ENCODE measurements at regions not wholly inside any gene's neighbourhood (a gene's known extent, or its start where the extent isn't known, plus 50 kb on each side); places are given as distances from the start of the nearest gene placed in this dataset.

- Histone ChIP-seq H4K20me1 (ENCODE audit: insufficient read depth, low read length) (no peaks in the 10 kb centered on the region), H2AFZ (ENCODE audit: low read length) (no peak overlapping the region), H3K27me3 (ENCODE audit: insufficient read depth, low read length) (no peaks in the 10 kb centered on the region), H3K4me2 (ENCODE audit: insufficient read depth, low read length) (no peak overlapping the region), H3K36me3 (ENCODE audit: insufficient read depth, low read length) (no peaks in the 10 kb centered on the region), H3K4me3 (ENCODE audit: insufficient read depth, low read length) (no peak overlapping the region), H3K27ac (ENCODE audit: low read depth, low read length) (no peak overlapping the region), H3K4me1 (ENCODE audit: insufficient read depth, low read length) (no peaks in the 10 kb centered on the region), H3K79me2 (ENCODE audit: insufficient read depth, low read length) (no peaks in the 10 kb centered on the region), H3K9me3 (ENCODE audit: low read depth, low read length) (no peaks in the 10 kb centered on the region)
- DNase-seq (ENCODE audit: insufficient read length, low spot score, missing footprints): no peak
- TF ChIP-seq CTCF (IDR thresholded peaks at IDR 0.05; ENCODE audit: extremely low read depth, low read depth, low read length): no peak
Observed at GRCh38 chr11:134736251-134736947, 324.4 kb upstream of the B3GAT1 start.

GRCh38 chr11:134734894-134735293 is 322.9 kb upstream of the B3GAT1 start:
- no peak for TF ChIP-seq CTCF (IDR thresholded peaks at IDR 0.05; ENCODE audit: extremely low read depth, low read depth, low read length)

GRCh38 chr11:134734141-134734845 is 322.3 kb upstream of the B3GAT1 start:
- Histone ChIP-seq H2AFZ (ENCODE audit: low read length) (no peak overlapping the region), H3K4me2 (ENCODE audit: insufficient read depth, low read length) (no peak overlapping the region), H3K27ac (ENCODE audit: low read depth, low read length) (no peak overlapping the region), H3K4me3 (ENCODE audit: insufficient read depth, low read length) (no peak overlapping the region), H3K36me3 (ENCODE audit: insufficient read depth, low read length) (no peaks in the 10 kb centered on the region), H3K9me3 (ENCODE audit: low read depth, low read length) (no peaks in the 10 kb centered on the region), H3K4me1 (ENCODE audit: insufficient read depth, low read length) (no peaks in the 10 kb centered on the region), H4K20me1 (ENCODE audit: insufficient read depth, low read length) (no peaks in the 10 kb centered on the region), H3K79me2 (ENCODE audit: insufficient read depth, low read length) (no peaks in the 10 kb centered on the region), H3K27me3 (ENCODE audit: insufficient read depth, low read length) (no peaks in the 10 kb centered on the region)
- DNase-seq (ENCODE audit: insufficient read length, low spot score, missing footprints): no peak
- TF ChIP-seq CTCF (IDR thresholded peaks at IDR 0.05; ENCODE audit: extremely low read depth, low read depth, low read length): no peak

More at GRCh38 chr11:134734894-134735293, 322.9 kb upstream of the B3GAT1 start:
- Histone ChIP-seq H3K9me3 (ENCODE audit: low read depth, low read length) (no peaks in the 10 kb centered on the region), H3K36me3 (ENCODE audit: insufficient read depth, low read length) (no peaks in the 10 kb centered on the region), H3K27ac (ENCODE audit: low read depth, low read length) (no peak overlapping the region), H3K4me3 (ENCODE audit: insufficient read depth, low read length) (no peak overlapping the region), H3K27me3 (ENCODE audit: insufficient read depth, low read length) (no peaks in the 10 kb centered on the region), H3K79me2 (ENCODE audit: insufficient read depth, low read length) (no peaks in the 10 kb centered on the region), H3K4me1 (ENCODE audit: insufficient read depth, low read length) (no peaks in the 10 kb centered on the region), H3K4me2 (ENCODE audit: insufficient read depth, low read length) (no peak overlapping the region), H4K20me1 (ENCODE audit: insufficient read depth, low read length) (no peaks in the 10 kb centered on the region), H2AFZ (ENCODE audit: low read length) (no peak overlapping the region)
- no peak for DNase-seq (ENCODE audit: insufficient read length, low spot score, missing footprints)

GRCh38 chr11:134733646-134734045 is 321.6 kb upstream of the B3GAT1 start:
- Histone ChIP-seq H3K36me3 (ENCODE audit: insufficient read depth, low read length) (no peaks in the 10 kb centered on the region), H2AFZ (ENCODE audit: low read length) (no peak overlapping the region), H3K27me3 (ENCODE audit: insufficient read depth, low read length) (no peaks in the 10 kb centered on the region), H3K4me1 (ENCODE audit: insufficient read depth, low read length) (no peaks in the 10 kb centered on the region), H3K79me2 (ENCODE audit: insufficient read depth, low read length) (no peaks in the 10 kb centered on the region), H3K4me2 (ENCODE audit: insufficient read depth, low read length) (no peak overlapping the region), H4K20me1 (ENCODE audit: insufficient read depth, low read length) (no peaks in the 10 kb centered on the region), H3K4me3 (ENCODE audit: insufficient read depth, low read length) (no peak overlapping the region), H3K27ac (ENCODE audit: low read depth, low read length) (no peak overlapping the region), H3K9me3 (ENCODE audit: low read depth, low read length) (no peaks in the 10 kb centered on the region)
- DNase-seq (ENCODE audit: insufficient read length, low spot score, missing footprints): no peak
- no peak for TF ChIP-seq CTCF (IDR thresholded peaks at IDR 0.05; ENCODE audit: extremely low read depth, low read depth, low read length)

Data from osteoblast (primary cell).